K562 (cell line): ENCODE measurements at regions not wholly inside any gene's neighbourhood (a gene's known extent, or its start where the extent isn't known, plus 50 kb on each side); places are given as distances from the start of the nearest gene placed in this dataset.

ENCODE experiments used
- ATAC-seq: fragments of 200-7000 bp; cut with Tn5 transposase; 3 replicates; pipeline ENCODE4 v1.9.1; 2020; ENCODE audit warnings: moderate library complexity
- BruUV-seq: library from RNA; stranded (reverse); fragments of 400-500 nt; replicated peaks from 2 replicates; lab custom pipeline; 2021; lab: Mats Ljungman, UMichigan
- CTCF ChIA-PET: fragments of 300-600 bp; formaldehyde crosslinking; extraction: SDS; loops from one replicate; lab custom pipeline; 2021; ENCODE audit warnings: low intra/inter-chr PET ratio; lab: Yijun Ruan, JAX
- POLR2A ChIA-PET: fragments of 300-600, 350-650 bp; sonication (Branson Sonifier 250); formaldehyde crosslinking; extraction: SDS; loops from one replicate; lab custom pipeline; 2021; ENCODE audit warnings: antibody characterized with exemption, inconsistent platforms; lab: Yijun Ruan, JAX
- DNase-seq, 4 experiments: peaks; one replicate each; pipeline versions ENCODE4 v3.0.0 to v3.0.0-alpha.2; 2011 to 2018; ENCODE audit warnings: low spot score in 3 of 4, mixed read lengths in 3 of 4; ENCODE audit errors: extremely low read depth in 1 of 4
- FAIRE-seq: peaks from 2 replicates; lab custom pipeline; 2011; peaks lifted over from hg19 to GRCh38; lab: Jason Lieb, UNC
- H2AFZ ChIP-seq: 2 replicates; pipeline ENCODE4 v1.6.0; 2011; ENCODE audit warnings: low read depth, low read length, control low read depth, inconsistent platforms
- H3K27ac ChIP-seq: fragments of 200-600 bp; 3 replicates; pipeline ENCODE4 v1.8.0; 2011; ENCODE audit warnings: low read depth, mild to moderate bottlenecking, control low read depth, inconsistent platforms, low read length, moderate library complexity, mixed read lengths; ENCODE audit errors: extremely low read depth
- H3K27me3 ChIP-seq, 2 experiments: fragments of 300-600 bp in 1 of 2; 2 replicates in 1 of 2; 3 replicates in 1 of 2; pipeline versions ENCODE4 v1.6.0 to v1.8.0; 2011; ENCODE audit warnings: inconsistent platforms in 2 of 2, low read length in 2 of 2, mild to moderate bottlenecking in 1 of 2, mixed read lengths in 1 of 2, moderate library complexity in 1 of 2; ENCODE audit not compliant: control insufficient read depth in 2 of 2, insufficient read depth in 2 of 2
- H3K36me3 ChIP-seq: fragments of 300-600 bp; 3 replicates; pipeline ENCODE4 v1.8.0; 2011; ENCODE audit warnings: mild to moderate bottlenecking, low read length, inconsistent platforms; ENCODE audit not compliant: control insufficient read depth, insufficient read depth
- H3K4me1 ChIP-seq, 2 experiments: fragments of 200-600 bp in 1 of 2; replicated peaks in 1 of 2; 2 replicates in 1 of 2; 3 replicates in 1 of 2; pipeline versions ENCODE4 v1.5.1 to v1.8.0; 2011; ENCODE audit warnings: inconsistent platforms in 2 of 2, low read length in 2 of 2, mild to moderate bottlenecking in 1 of 2, mixed read lengths in 1 of 2, moderate library complexity in 1 of 2; ENCODE audit not compliant: control insufficient read depth in 2 of 2, insufficient read depth in 2 of 2
- H3K4me2 ChIP-seq: 2 replicates; pipeline ENCODE4 v1.6.1; 2011; ENCODE audit warnings: low read length, control low read depth, inconsistent platforms, mixed read lengths; ENCODE audit not compliant: insufficient read depth
- H3K4me3 ChIP-seq: fragments of 200-600 bp; sonication (generic), shearing (Covaris generic); 2 replicates; pipeline ENCODE4 v1.5.1; 2016; ENCODE audit warnings: control low read depth, inconsistent platforms
- H3K79me2 ChIP-seq: fragments of 200-600 bp; 3 replicates; pipeline ENCODE4 v1.8.0; 2011; ENCODE audit warnings: low read length, inconsistent platforms; ENCODE audit not compliant: control insufficient read depth, insufficient read depth
- H3K9ac ChIP-seq, 2 experiments: 2 replicates each; pipeline versions ENCODE4 v1.6.0 to v1.6.1; 2011; ENCODE audit warnings: low read depth in 2 of 2, low read length in 2 of 2, control low read depth in 1 of 2, inconsistent platforms in 1 of 2, mild to moderate bottlenecking in 1 of 2, mixed read lengths in 1 of 2; ENCODE audit not compliant: insufficient read depth in 1 of 2
- H3K9me1 ChIP-seq: one replicate; pipeline ENCODE4 v1.6.0; 2011; ENCODE audit warnings: inconsistent platforms, mild to moderate bottlenecking, low read length, moderate library complexity; ENCODE audit not compliant: control insufficient read depth, insufficient read depth
- H3K9me3 ChIP-seq: replicated peaks from 2 replicates; pipeline ENCODE4 v1.5.1; 2011; ENCODE audit warnings: low read depth, low read length, inconsistent platforms; ENCODE audit not compliant: control insufficient read depth, insufficient read depth
- H4K20me1 ChIP-seq: replicated peaks from 2 replicates; pipeline ENCODE4 v1.6.1; 2011; ENCODE audit warnings: low read length, inconsistent platforms, mixed read lengths; ENCODE audit not compliant: control insufficient read depth, insufficient read depth
- ARID1B ChIP-seq: fragments of 450-650 bp; IDR thresholded peaks from 2 replicates; pipeline ENCODE4 v1.6.1; 2016; ENCODE audit warnings: antibody characterized with exemption, mild to moderate bottlenecking, inconsistent platforms
- ASH1L ChIP-seq: fragments of 450-650 bp; IDR thresholded peaks from 2 replicates; pipeline ENCODE4 v1.6.1; 2018; ENCODE audit warnings: borderline replicate concordance, mild to moderate bottlenecking, low read depth; ENCODE audit not compliant: partially characterized antibody
- ATF7 ChIP-seq: fragments of 450-650 bp; IDR thresholded peaks from 2 replicates; pipeline ENCODE4 v1.7.1; 2014; ENCODE audit warnings: mild to moderate bottlenecking, moderate library complexity
- CBFA2T2 ChIP-seq: fragments of 450-650 bp; conservative IDR thresholded peaks from 2 replicates; pipeline ENCODE4 v1.6.1; 2017; ENCODE audit warnings: mild to moderate bottlenecking
- CBFB ChIP-seq: sonication (generic); formaldehyde crosslinking; IDR thresholded peaks from 2 replicates; pipeline ENCODE4 v1.4.0; 2020; ENCODE audit warnings: mild to moderate bottlenecking, missing genetic modification reagents
- FOSL1 ChIP-seq: fragments of 200-800 bp; sonication (Bioruptor generic); conservative IDR thresholded peaks from 2 replicates; pipeline ENCODE4 v1.6.1; 2016; ENCODE audit warnings: missing genetic modification characterization, missing compliant biosample characterization
- MIER1 ChIP-seq: fragments of 450-650 bp; IDR thresholded peaks from 2 replicates; pipeline ENCODE4 v1.6.1; 2016; ENCODE audit warnings: antibody characterized with exemption, mild to moderate bottlenecking, low read depth
- PKNOX1 ChIP-seq: fragments of 450-650 bp; IDR thresholded peaks from 2 replicates; pipeline ENCODE4 v1.6.1; 2016
- POLR2AphosphoS5 ChIP-seq: IDR thresholded peaks from 2 replicates; pipeline ENCODE4 v1.6.1; 2011; ENCODE audit warnings: mild to moderate bottlenecking, low read depth, low read length, moderate library complexity; ENCODE audit not compliant: control insufficient read depth, insufficient read depth
- PRMT5 ChIP-seq: sonication (generic); formaldehyde crosslinking; IDR thresholded peaks from 2 replicates; pipeline ENCODE4 v1.5.0; 2020; ENCODE audit warnings: missing genetic modification reagents
- SAFB ChIP-seq: fragments of 200-400 bp; formaldehyde crosslinking; IDR thresholded peaks from 2 replicates; pipeline ENCODE4 v1.6.1; 2017; ENCODE audit warnings: low read depth, low read length, borderline replicate concordance
- SETDB1 ChIP-seq: IDR thresholded peaks from one replicate; pipeline ENCODE4 v1.6.1; 2012; ENCODE audit warnings: low read length, control low read depth, inconsistent platforms
- SP2 ChIP-seq: IDR thresholded peaks from 2 replicates; pipeline ENCODE4 v1.6.1; 2011; ENCODE audit warnings: mild to moderate bottlenecking, low read depth, low read length, moderate library complexity; ENCODE audit not compliant: poor library complexity, severe bottlenecking; ENCODE audit errors: extremely low read depth
- ZNF184 ChIP-seq: sonication (generic); formaldehyde crosslinking; IDR thresholded peaks from 2 replicates; pipeline ENCODE4 v1.5.0; 2020; ENCODE audit warnings: missing genetic modification reagents
- ZNF764 ChIP-seq: fragments of 250-450 bp; sonication (Bioruptor Pico); IDR thresholded peaks from 2 replicates; pipeline ENCODE4 v1.4.0; 2020; ENCODE audit warnings: low read depth, mild to moderate bottlenecking, moderate library complexity
- WGBS: fragments of 100-300 bp; shearing (Covaris generic); methylation state at CpG from one replicate; pipeline ENCODE4 v1.1.6; 2016; ENCODE audit warnings: low coverage, mixed read lengths; ENCODE audit not compliant: insufficient coverage; ENCODE audit errors: missing lambda C conversion rate; 5-methylcytosine and 5-hydroxymethylcytosine counted together
- in situ Hi-C: fragments of 300-500 bp; cut with MboI; formaldehyde crosslinking; loops from 4 replicates; pipeline ENCODE4 v1.15.0; 2018; ENCODE audit warnings: inconsistent platforms, mixed read lengths
- intact Hi-C: fragments of 100-400 bp; cut with micrococcal nuclease; formaldehyde crosslinking; loops from 2 replicates; pipeline ENCODE4 v1.14.2; 2022
- TF ChIP-seq, protein P1 (sequence below): sonication (generic); formaldehyde crosslinking; IDR thresholded peaks from 2 replicates; pipeline ENCODE4 v1.8.1; 2023; ENCODE audit warnings: mild to moderate bottlenecking, missing genetic modification reagents

GRCh38 chr16:85199880-85200279 lies 87.6 kb upstream of the CIBAR2 start:
- Histone ChIP-seq H3K27ac (0 out of 3 replicates have a peak overlapping the region, but pooled peaks have one; percentile 26), H3K79me2 (peaks cover 11% of the 10 kb centered on the region; the same call in 1 of the 3 replicates), H3K4me2 (peak overlapping the region; percentile 32; the same call in 1 of the 2 replicates), H3K9me1 (peaks cover 4% of the 10 kb centered on the region), H3K9ac (peak overlapping the region; percentile 15 to 82; a peak in 3 of 4 replicates), H3K36me3 (no peaks in the 10 kb centered on the region; the same call in 1 of the 3 replicates), H3K4me1 (peaks cover 18 to 49% of the 10 kb centered on the region in 2 experiments; a peak in 4 of 5 replicates), H3K9me3 (no peaks in the 10 kb centered on the region), H2AFZ (no peak overlapping the region), H4K20me1 (peaks cover 5% of the 10 kb centered on the region; the same call in 1 of the 2 replicates), H3K27me3 (no peaks in the 10 kb centered on the region), H3K4me3 (no peak overlapping the region)
- FAIRE-seq: peak; percentile 23
- peak; percentile 44 for ATAC-seq
- ChIA-PET POLR2A (interaction anchor here (0.7 to 2.8 kb wide), 4 partner anchors 10 to 1972 kb away, joined by 3 to 14 read pairs (median 4); no protein-coding TSS in a partner anchor), CTCF (no interaction called here)
- DNase-seq: peak in 2 of 4 experiments; percentile 67 to 72
- 26% methylated on average over 9 of the region's 9 CpGs for WGBS
- no TSS peak for BruUV-seq
- intact Hi-C loops (no loop called here), in situ Hi-C loops (no loop called here)
- TF ChIP-seq SAFB (no peak), ASH1L (no peak), ZNF764 (CRISPR knock-in tag) (no peak), POLR2AphosphoS5 (peak; percentile 38; the same call in 1 of the 2 replicates), PRMT5 (CRISPR knock-in tag) (no peak), CBFB (CRISPR knock-in tag) (no peak), ATF7 (no peak), MIER1 (0 out of 2 replicates have a peak, but pooled peaks have one; percentile 12), ZNF184 (CRISPR knock-in tag) (no peak), PKNOX1 (peak; percentile 89), FOSL1 (no peak), ARID1B (peak; percentile 63), CBFA2T2 (peak; percentile 72), SETDB1 (no peak), SP2 (no peak)
- TF ChIP-seq, protein P1, sequence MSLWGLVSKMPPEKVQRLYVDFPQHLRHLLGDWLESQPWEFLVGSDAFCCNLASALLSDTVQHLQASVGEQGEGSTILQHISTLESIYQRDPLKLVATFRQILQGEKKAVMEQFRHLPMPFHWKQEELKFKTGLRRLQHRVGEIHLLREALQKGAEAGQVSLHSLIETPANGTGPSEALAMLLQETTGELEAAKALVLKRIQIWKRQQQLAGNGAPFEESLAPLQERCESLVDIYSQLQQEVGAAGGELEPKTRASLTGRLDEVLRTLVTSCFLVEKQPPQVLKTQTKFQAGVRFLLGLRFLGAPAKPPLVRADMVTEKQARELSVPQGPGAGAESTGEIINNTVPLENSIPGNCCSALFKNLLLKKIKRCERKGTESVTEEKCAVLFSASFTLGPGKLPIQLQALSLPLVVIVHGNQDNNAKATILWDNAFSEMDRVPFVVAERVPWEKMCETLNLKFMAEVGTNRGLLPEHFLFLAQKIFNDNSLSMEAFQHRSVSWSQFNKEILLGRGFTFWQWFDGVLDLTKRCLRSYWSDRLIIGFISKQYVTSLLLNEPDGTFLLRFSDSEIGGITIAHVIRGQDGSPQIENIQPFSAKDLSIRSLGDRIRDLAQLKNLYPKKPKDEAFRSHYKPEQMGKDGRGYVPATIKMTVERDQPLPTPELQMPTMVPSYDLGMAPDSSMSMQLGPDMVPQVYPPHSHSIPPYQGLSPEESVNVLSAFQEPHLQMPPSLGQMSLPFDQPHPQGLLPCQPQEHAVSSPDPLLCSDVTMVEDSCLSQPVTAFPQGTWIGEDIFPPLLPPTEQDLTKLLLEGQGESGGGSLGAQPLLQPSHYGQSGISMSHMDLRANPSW (CRISPR knock-in tag): no peak
